NK-92 treated with Interleukin-12 subunit alpha and Interleukin-12 subunit beta, amount 100 ng/mL, for 24 hours (cell line): ENCODE measurements at regions not wholly inside any gene's neighbourhood (a gene's known extent, or its start where the extent isn't known, plus 50 kb on each side); places are given as distances from the start of the nearest gene placed in this dataset.
"Not testable (repeated sequence)": the region's sequence is repeated elsewhere in the genome, so short reads cannot be mapped to it uniquely, and the experiment has no call there.

ENCODE experiments used
- DNase-seq: peaks from one replicate; lab custom pipeline; 2025; lab: John Stamatoyannopoulos, UW

DNA sequence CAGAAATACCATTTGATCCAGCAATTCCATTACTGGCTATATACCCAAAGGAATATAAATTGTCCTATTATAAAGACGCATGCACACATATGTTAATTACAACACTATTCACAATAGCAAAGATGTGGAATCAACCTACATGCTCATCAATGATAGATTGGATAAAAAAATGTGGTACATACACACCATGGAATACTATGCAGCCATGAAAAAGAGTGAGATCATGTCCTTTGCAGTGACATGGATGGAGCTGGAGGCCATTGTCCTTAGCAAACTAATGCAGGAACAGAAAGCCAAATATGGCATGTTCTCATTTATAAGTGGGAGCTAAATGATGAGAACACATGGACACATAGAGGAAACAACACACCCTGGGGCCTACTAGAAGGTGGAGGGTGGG lies 78.3 kb upstream of the EED start:
- DNase-seq: not testable (repeated sequence)

DNA sequence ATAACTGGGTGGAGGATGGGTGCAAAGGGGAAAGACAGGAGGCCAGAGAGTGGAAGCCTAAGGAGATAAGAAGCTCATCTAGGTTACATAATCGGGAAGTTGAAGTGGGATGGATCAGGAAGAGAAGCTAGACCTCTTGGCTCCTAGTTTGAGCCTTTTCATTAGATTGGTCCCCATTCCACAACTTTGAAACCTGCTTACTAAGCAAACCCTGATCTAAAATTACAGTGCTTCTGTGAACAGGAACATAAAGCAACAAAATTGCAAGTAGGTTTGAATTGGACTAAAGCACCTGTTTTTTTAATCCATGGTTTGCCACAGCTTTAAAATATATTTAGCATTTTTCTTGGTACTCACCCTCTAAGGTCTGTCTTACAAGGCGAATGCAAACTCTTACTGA lies 80.4 kb upstream of the EED start:
- no peak for DNase-seq

DNA sequence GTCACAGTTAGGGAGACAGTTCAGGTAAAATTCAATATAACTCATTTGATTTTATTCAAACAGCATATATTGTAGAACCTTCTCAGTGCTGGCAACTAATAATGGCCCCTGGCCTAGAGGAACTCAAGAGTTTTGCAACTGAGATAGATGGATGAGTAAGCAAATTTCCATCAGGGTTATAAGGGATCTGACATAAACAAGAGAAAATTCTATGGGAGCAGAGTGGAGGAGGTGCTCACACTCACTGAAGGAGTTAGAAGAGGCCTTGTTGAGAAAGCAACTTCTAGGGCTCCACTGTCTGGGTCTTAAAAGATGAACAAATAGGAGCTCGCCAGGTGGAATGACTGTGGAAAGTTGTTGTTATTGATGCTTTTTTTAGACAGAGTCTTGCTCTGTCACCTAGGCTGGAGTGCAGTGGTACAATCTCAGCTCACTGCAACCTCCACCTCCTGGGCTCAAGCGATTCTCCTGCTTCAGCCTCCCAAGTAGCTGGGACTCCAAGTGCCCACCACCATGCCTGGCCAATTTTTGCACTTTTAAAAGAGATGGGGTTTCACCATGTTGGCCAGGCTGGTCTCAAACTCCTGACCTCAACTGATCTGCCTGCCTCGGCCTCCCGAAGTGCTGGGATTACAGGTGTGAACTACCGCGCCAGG lies 81.2 kb upstream of the EED start:
- not testable (repeated sequence) for DNase-seq

DNA sequence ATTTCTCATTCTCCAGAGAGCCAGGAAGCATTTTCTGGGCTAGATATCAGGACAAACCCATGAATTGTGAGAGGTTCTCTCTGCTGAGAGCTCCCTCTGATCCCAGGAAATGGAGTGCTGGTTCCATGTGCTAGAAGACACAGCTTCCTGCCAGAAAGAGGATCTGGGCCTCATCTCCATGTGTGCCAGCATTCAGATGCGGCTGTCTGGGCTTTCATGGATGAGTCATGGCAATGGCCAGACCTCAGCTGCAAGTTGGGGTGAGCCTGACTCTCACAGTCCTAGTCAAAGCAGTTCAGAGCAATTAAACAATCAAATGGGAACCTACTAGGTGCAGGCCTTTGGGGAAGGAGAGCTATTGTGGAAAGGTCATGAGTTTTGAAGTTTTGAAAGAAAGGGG lies 82.3 kb upstream of the EED start:
- no peak for DNase-seq

DNA sequence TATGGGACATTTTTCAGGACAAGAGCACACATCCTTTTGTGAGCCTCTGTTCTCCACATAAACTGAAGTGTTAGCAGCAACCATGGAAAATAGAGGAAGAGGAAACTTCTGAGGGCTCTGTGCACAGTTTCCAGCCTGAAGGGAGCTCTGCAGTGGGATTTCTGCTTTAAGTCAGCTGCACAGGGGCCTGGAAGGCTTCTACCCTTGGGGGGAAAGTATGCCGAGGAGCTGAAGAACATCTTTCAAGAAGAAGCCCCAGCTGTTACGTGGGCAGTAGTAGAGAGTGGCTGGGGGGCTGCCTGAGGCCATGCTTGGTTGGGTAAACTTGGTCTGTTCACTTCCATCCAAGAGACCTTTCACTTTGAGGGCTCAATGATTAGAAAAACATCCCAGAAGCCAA lies 82.7 kb upstream of the EED start:
- DNase-seq: no peak

DNA sequence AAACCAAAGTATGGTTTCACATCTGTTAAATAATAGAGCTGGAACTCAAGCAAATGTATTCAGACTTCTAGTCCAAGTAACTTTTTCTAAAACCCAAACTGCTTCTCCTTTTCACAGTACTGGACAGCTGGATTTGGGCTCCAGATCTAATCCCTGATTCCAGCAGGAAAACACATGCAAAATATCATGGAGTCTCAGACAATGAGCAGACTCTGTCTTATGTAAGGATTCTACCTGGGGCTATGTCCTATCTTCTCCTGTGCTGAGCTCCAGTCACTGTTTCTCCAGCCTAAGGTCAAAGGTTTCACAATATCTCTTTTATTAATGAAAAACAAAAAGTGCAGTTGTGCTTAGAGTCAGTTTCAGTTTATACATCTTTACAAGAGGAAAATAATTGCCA lies 83.2 kb upstream of the EED start:
- no peak for DNase-seq

DNA sequence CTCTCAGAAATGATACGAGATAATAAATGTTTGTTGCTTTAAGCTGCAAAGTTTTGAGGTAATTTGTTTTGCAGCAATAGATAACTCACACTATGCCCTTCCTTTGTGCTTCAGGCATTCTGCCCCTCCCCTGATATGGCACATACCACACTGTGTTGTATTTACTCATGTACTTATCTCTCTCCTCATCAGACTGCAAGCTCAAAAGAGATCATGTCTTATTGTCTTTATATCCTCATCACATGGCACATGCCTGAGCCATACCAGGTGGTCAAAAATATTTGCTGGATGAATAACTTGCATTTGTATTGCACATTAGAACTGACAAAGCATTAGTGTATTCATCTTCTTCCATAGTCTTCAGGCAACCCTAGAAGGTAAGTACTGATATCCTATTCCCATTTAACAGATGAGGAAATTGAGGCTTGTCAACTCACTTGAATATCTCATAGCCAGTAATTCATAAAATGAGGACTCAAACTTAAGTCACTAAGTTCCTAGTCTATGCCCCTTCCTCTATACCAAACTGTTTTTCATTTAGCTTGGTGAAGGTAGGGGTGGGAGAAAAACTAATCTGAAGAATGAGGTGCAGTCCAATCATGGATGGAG lies 83.9 kb upstream of the EED start:
- DNase-seq: no peak

DNA sequence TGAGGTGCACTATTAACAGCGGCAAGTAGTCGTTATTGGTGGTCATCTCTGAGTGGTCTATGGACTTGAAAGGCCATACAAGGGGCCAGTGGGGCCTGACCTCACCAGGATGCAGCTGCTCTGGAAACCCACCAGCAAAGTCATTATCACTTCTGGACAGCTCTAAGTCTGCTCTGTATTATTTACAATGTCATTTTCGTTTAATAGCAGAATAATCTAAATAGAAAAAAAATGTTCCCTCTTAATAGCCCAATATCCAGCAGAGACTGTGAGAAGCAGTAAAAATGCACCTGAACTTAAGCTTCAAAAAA lies 85.0 kb upstream of the EED start:
- no peak for DNase-seq

DNA sequence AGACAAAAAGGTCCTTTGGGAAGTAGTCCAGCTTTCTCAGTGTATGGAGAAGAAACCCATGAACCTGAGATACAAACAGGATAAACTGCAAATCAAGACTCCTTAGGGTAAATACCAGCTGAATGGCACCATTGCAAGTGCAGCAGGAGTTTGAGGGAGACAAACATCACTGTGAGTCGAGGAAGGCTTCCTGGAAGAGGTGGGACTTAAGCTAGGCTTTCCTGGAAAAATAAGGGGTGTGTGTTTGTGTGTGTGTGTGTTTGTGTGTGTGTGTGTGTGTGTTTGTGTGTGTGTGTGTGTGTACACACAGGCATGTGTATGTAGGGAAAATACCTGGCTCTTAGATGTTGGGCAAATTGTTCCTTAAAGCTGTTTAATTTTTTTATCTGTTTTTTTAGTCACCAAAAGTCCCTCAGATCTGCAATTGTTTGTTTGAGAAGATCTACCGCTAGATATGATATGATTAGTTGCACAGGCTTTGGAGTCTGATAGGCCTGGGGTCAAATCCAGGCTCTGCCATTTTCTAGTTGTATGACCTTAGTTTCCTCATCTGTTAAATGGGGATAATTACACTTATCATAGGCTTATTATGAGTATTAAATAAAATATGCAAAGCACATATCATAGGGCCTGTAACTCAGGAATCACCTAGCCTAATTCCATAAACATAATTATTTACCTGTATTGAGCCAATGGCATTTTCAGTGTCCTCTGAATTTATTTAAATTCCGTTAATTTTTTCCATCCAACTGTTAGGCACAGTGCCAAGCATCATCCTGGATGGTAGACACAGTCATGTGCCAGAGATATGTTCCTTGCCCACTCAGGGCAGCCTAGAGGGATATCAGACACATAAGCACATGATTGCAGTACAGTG lies 85.6 kb upstream of the EED start:
- DNase-seq: no peak

DNA sequence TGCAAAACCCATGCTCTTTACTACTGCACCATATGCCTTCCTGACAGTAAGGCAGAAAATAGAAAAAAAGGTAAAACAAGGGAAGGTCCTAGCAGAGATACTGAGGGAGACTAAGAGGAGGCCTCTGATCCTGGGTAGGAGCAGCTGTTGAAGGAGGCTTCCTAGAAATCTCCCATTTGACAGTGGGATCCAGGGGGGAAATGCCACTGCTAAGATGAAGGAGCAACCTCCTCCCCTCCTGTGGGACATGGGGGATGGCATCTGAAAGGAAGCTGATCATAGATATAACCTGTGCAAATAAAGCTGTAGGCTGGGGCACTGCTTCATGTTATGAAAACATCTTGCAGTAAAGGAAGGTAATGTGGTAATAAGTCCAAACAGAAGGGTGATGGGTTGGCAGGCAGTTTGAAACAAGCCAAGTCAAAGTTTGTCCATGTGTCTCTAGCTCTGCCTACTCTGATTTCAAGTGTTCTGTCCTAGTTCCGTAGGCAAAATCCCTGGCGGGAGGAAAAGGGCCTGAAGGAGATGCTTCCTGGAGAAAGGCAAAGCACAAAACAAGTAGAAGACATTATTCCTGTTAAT lies 86.7 kb upstream of the EED start:
- DNase-seq: no peak

DNA sequence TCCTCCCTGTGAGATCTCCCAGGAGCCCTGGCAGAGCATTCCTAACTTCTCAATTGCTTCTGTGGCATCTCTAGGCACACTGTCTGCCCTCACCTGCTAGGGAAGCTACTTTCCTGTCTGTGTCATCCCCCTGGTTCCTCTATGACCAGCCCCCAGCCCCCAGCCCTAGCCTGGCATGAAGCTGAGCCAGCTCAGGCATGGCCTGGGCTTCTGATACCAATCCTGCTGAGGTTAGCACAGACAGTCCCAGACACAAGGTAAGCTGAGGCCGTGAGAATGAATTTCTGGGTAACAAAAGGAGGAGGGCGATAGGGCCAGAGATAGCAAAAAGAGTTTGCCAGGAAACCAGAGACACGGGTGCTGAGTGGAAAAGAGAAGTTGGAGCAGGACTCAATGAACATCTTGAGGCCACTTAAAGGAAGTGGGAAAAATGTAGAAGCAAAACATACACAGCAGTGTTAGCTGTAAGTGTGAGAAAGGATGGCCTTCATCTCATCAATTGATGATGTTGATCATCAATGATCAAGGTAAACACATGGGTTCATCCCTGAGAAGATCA lies 87.6 kb upstream of the PICALM start:
- DNase-seq: no peak

DNA sequence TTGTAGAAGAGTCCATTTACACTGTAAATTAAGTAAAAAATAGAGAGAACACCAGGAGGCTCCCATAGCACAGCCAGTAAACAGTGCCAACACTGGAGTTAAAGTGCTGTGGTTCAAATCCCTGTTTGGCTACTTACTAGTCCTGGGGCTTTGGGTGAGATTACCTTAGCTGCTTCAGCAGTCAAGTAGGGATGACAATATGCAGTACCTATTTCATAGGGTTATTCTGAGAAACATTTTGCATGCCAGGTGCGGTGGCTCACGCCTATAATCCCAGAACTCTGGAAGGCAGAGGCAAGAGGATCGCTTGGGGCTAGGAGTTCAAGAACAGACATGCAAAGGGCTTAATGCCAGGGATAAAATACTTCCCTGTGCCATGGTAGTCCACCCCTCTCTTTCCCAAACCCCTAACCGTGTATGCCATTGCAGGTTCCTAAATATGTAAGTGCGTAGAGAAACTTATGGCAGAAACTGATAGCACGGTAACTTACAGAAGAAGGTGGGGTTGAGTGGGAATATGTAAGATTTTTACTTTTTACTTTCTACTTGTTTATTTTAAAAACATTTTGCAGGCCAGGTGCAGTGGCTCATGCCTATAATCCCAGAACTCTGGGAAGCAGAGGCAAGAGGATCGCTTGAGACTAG lies 86.4 kb upstream of the PICALM start:
- DNase-seq: no peak

DNA sequence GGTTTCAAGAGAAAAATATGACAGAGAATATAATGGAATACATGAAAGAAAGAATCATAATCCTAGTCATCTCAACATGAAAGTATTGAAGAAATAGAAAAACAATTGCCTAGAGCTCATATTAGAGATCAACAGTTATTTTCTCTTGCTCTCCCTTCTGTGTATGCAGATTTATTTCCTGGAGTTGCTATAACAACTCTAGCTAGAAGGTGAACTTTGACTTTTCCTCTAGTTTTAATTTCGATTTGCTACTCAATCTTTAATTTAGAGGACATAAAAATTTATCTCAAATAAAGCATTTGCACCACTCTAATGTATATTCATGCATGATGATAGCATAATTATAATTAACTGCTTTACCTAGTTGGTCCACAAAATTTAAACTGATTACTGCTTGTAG lies 84.6 kb upstream of the PICALM start:
- no peak for DNase-seq

DNA sequence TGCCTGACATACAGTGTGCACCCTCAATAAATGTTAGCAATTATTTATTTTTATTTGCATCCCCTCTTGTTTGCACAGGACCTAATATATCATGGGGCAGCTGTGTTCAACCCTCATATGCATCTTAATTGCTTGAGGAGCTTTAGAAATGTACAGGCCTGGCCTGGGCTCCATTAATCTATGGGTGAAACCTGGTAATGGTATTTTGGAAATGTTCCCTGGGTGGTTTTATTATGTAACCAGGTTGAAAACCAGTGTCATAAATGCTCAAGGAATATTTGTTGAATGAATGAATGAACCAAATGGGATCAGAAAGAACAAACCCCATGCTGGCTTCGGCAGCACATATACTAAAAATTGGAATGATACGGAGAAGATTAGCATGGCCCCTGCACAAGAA lies 84.0 kb upstream of the PICALM start:
- DNase-seq: no peak

DNA sequence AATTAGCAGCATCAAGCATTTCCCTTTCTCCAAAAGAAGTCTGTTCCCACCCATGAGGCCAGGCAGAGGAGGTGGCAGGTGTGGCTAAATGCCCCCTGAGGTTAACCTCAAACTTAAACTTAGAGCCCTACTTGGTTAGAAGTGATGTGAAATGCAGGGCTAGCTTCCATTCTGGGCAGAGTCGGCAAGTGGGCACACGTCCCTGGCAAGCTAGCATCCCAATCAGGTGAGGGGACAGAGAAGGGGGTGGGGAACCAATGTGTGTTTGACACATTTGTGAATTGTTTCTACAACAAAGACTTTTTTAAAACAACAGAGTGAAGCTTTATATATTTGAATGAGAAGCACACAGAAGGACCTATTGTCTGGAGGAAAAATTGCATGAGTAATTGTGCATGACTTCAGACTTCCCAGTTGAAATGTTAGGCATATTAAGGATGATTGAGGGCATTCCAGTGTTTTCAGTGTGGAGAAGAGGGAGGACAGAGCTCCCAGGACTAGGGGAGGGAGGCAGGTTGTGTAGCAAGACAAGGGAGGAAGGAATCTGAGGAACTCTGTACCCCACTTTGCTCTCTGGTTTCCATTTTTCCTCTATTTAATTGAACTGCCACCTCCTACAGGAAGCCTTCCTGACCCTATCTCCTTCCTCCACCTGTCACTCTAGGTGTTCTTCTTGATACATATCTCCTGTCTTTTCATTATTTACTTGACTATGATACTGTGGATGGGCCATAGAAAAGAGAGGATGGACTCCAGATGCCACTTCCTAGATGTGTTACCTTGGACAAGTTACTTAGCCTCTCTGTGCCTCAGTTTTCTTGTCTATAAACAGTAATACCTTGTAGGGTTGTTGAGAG lies 83.3 kb upstream of the PICALM start:
- no peak for DNase-seq

DNA sequence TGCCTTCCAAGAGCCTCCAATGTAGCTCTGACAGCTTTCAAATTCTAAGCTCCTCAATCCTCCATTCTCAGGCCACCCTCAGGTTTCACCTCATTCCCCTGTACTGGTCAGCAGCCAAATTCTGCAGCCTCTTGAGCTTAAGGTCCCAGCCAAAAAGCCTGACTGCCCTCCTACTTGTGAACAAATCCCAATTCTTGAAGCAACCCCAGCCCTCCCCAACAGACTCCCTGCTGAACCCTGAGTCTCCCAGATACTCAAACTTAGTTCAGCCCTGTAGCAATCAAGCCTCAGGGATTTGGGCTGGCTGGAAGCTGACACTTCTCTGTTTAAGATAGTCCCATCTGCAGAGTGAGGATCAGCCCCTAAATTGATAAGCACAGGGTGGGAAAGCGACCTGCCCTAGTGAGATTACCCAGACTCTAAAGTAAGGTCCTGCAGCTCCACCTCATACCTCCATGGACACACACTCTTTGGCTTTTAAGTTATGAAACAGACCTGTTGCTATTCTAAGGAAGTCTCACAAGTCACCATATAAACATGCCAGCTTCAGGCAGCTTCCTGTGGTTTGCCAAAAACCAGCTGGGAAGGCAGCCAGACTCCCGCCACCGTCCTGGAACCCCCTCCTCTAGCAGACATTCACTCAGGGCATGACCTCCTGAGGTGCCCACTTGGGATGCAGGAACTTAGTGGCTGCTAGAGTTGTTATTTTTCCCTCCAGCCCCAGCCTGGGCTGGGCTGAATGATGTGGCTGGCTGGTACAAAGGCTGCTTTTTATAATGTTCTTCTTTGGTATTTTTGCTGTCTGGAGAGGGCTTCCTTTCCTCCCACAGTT lies 82.5 kb upstream of the PICALM start:
- no peak for DNase-seq

DNA sequence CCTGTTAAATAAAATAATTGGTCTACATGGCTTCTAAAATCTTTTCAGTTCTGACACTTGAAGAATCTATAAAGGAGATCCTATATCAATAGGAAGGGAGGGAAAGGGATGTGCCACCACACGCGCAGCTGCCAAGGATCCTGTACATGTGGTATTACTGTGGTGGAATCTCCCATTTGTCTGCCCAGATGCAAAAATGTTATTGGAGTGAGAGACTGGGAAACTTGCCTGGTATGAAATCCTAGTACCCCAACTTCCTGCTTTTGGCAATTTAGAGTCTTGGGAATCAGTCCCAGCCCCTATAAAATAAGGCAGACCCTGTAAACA lies 81.9 kb upstream of the PICALM start:
- no peak for DNase-seq

DNA sequence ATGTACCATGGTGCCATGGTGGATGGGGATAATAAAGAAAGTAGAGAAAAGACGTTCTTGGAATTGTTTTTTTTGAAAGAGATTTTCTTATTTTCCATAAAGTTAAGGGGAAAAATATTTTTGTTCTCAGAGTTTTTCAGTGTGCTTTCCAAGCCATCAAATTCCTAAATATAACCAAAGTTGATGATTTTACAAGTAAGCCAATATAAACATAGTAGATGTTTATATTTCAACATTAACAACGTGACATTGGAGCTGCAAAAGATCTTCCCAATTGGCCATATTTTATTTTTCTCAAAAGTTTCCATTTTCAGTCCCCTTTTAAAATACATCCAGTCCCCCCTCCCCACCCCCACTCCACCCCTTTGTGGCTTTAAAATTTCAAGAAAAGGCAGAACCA lies 80.9 kb upstream of the PICALM start:
- DNase-seq: no peak

DNA sequence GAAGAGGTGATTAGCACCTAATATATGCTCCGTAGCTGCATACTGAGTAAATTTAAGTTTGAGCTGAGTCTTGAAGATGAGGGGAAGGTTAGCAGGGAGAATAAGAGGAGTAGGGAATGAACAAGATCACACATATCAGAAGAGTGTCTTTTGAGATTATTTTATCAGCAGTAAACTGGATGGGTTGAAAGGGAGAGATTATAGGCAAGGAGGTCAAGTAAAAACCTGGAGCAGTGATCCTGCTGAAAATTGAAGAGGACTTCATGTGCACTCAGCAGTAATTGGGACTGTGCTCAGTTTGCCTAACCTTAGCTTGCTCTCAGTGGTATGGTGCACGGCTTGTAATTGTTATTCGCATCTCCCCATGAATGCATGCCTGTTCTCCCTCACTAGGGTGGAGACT lies 79.5 kb upstream of the PICALM start:
- no peak for DNase-seq

DNA sequence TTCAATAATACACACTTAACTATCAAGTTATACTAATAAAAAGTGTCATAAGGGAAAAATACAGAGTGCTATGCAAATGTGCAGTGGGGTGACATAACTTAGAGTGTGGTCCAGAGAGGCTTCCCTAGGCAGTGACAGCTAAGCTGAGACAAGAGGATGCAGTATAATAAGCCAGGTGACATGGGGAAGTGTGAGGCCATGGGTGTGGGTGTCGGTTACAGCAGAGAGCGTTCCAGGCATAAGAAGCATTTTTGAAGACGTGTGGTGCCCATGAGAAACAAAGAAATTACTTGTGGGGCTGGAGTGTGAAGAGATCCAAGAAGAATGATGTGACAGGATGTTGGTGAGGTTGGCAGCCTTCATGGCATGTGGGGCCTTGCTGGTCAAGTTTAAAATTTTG lies 78.1 kb upstream of the PICALM start:
- no peak for DNase-seq
